GM21737 (cell line): ENCODE measurements at regions not wholly inside any gene's neighbourhood (a gene's known extent, or its start where the extent isn't known, plus 50 kb on each side); places are given as distances from the start of the nearest gene placed in this dataset.
"Not testable (repeated sequence)": the region's sequence is repeated elsewhere in the genome, so short reads cannot be mapped to it uniquely, and the experiment has no call there.

Experiments used
- ATAC-seq: cut with Tn5 transposase; IDR thresholded peaks from one replicate; pipeline ENCODE4 v1.9.1; 2021; ENCODE audit warnings: mild to moderate bottlenecking, moderate library complexity; ENCODE audit not compliant: unreplicated experiment

DNA sequence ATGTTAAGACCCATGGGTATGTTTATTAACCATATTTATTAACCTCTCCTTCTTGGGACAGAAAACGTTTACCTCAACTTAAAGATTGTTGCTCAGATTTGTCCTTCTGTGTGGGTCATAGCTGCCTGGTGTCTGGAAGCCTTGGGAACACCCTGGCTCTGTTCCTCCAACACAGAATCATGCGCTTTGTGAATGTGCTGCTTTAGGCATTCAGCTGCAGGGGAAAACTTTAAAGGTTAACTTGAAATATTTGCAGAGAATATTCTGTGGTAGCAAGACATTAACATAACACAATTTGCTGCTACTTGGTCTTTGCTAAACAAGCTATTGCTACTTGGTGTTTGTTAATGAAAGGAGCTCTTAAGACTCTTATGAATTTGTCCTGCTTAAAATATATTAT lies 50.5 kb upstream of the THOC3 start:
- not testable (repeated sequence) for ATAC-seq

DNA sequence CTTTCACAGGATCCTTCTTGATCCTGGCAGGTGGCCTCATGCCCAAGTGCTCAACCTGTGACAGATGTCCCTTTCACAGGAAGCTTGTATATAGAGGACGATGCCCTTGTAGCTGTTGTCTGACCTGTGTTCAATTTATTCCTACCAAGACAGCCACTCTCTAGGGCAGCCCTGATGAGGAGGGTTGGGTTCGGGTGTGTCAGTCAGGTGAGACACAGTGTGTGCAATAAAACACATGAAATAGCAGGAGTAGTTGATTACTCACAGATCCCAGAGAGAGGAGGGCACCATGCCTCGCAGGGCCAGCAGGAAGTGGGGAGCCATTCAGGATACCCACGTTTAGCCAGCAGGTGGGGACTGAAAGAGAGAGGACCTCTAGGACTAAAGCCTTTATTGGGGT lies 52.7 kb upstream of the THOC3 start:
- ATAC-seq, result not testable (repeated sequence)

DNA sequence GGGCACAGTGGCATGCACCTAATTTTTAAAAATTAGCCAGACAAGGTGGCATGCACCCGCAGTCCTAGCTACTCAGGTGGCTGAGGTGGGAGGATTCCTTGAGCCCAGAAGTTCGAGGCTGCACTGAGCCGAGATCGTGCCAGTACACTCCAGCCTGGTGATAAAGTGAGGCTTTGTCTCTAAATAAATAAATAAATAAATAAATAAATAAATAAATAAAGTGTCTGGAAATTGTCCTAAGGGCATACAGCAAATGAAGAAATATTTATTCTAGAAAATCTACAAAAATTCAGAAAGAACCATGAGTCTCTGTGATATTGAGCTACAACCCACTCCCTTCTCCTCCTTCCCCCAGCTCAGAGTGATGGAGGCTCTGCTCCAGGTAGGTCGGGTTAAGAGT lies 55.4 kb upstream of the THOC3 start:
- ATAC-seq, result not testable (repeated sequence)

DNA sequence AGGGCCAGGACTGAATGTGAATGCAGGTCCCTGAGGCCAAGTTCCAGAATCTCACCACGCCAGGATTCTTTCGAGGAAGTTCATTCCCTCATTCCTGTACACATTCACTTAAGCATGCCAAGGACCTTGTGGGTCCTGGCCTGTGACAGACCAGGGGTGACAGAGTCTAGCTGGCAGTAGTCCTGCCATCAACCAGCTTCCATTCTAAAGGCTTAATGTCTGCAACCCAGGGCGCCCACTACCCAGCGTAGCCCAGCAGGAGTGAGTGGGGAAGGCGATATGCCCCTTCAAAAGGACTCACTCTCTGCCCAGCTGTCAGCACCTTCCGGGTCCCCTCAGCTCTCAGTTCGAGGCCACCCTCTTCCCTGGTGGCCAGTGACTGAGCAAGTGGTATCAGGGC lies 61.3 kb upstream of the THOC3 start:
- not testable (repeated sequence) for ATAC-seq

DNA sequence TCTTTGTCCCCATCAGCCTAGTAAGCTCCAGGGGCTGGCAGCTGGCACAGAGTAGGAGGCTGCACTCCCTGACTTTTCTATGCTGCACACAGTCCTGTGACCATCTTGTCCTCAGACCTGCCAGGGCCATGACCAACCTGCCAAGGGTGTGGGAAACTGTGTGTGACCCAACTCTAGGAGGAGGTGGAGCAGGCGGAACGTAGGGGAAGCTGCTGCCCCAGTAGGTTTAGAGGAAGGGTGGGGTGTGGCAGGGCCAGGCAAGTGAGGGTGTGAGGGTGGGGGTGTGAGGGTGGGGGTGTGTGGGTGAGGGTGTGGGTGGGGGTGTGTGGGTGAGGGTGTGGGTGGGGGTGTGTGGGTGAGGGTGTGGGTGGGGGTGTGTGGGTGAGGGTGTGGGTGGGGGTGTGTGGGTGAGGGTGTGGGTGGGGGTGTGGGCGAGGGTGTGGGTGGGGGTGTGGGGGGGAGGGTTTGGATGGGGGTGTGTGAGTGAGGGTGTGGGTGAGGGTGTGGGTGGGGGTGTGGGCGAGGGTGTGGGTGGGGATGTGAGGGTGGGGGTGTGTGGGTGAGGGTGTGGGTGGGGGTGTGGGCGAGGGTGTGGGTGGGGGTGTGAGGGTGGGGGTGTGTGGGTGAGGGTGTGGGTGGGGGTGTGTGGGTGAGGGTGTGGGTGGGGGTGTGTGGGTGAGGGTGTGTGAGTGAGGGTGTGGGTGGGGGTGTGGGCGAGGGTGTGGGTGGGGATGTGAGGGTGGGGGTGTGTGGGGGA lies 62.4 kb upstream of the THOC3 start:
- ATAC-seq, result not testable (repeated sequence)

DNA sequence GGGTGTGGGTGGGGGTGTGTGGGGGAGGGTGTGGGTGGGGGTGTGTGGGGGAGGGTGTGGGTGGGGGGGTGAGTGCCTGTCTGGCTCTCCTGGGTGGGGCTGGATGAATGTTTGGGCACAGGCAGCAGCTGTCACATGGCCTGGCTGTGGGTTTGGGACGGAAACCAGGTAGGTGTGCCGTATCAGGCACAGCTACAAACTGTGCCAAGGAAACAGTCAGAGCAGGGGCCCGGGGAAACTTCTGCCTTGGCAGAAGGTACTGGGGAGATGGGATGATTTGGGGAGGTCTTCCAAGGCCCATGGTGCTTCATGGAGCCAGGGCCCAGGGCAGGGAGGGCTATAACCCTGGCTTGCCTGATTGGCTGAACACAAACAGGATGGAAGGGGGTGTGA lies 63.0 kb upstream of the THOC3 start:
- ATAC-seq, result not testable (repeated sequence)

DNA sequence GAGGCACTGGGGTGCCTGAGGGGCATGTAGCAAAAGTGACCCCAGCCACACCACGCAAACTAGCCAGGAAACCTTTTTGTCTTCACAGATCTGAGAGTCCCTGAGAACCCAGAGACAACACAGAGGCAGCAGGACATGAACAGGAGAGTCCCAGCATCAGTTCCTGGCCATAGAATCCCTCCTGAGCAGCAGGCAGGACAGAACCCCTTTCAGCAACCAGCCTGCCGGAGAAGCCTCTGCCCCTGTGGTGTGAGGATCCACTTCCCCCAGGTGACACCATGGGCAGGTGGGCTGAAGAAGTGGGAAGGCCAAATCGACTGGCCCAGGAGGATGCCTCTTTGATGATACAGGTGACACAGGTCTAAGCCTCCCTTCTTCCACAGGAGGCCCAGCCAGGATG lies 65.1 kb upstream of the THOC3 start:
- not testable (repeated sequence) for ATAC-seq

DNA sequence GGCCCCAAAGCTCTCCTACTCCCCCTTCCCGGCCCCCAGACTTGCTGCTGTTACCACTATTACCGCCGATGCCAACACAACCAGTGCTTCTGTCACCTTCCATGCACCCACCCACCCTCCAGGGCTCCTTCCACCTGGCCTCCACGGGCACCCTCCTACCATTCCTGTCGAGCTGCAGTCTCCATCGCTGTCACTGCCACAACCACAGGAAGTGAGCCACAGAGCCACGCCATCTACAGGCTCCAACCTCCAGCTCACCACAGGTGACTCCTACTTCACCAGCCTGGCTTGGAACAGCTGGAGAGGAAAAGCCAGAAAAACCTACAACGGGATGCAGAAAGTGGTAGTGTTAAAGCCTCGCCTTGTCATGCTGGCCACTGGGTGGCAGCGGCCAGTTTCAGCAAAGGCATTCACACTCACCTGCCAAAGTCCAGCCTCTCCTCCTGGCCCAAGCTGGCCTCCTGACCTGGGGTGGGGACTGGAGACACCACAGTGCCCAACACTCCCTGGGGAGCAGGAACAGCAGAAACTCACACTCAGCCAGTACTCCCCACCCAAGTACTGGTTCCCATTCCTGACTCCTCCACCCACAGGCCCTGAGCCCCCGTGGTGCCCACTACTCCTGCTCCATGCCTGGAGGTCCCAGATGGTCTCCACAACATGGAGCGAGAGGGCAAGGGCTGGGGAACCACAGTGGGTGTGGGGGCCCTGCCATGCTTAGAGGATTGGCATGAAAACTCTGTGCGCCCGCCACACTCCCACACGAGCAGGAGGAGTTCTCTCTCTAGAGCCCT lies 66.5 kb upstream of the THOC3 start:
- not testable (repeated sequence) for ATAC-seq

DNA sequence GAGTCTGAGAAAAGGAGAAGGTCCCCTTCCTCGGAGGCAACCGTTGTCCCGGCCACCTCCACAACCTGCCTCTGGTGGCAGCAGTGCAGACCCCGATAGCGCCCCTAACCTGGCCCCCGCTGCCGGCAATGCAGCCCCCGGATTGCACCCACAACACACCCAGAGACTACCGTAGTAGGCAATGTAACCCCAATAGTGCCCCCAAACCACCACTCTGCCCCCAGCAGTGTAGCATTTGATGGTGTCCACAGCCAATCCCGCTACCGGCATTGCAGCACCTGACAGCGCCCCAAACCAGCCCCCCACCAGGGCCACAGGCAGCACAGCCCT lies 67.1 kb upstream of the THOC3 start:
- ATAC-seq, result not testable (repeated sequence)

DNA sequence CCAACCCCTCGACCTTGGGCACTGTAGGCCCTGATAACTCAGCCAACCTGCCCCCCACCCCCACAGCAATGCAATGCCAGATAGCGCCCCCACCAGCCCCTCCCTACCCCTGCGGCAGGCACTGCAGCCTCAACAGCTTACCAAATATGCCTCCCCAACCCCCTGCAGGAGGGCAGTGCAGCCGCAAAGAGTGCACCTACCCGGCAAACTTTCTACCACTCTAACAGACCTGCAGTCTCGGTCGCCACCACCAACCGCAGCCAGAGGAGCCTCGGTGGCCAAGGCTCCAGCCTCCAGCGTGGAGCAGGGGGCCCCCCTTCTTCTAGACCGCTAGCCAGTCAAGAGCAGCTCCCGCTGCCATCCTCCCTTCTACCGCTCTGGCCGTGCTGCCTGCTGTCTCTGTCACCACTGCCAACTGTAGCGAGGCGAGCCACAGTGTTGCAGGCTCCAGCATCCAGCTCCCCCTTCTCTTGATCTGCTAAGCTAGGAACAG lies 67.7 kb upstream of the THOC3 start:
- not testable (repeated sequence) for ATAC-seq

DNA sequence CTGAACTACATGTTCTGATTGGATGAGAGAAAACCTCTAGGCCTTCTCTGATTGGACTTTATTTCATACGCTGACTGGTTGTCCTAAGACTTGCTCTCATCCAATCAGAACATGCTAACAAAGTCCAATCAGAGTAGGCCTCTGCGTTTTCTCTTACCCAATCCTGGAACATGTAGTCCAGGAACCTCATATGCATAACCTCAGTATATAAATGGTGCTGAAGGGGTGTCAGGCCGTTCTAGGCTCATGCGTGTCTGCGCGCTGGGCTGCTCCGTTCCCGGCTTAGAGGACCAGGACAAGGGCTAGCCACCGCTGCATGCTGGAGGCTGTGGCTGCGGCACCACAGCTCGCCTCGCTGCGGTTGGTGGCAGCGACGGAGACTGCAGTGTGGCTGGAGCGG lies 68.3 kb upstream of the THOC3 start:
- ATAC-seq, result not testable (repeated sequence)

DNA sequence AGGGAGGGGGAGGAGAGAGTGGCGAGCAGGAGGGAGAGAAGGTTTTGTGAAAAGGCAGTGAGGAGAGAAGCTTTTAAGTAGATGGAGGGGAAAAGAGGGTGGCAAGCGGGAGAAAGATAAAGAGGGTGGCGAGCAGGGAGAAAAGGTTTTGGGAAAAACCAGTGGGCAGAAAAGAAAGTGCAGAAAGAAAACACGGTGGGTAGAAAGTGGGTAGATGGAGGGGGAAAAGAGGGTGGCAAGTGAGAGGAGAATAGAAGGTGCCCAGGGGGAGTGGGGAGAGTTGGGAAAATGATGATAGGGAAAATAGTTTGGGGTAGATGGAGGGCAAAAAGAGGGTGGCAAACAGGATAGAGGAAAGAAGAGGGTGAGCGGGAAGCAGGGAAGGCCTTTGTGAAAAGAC lies 69.1 kb upstream of the THOC3 start:
- not testable (repeated sequence) for ATAC-seq

DNA sequence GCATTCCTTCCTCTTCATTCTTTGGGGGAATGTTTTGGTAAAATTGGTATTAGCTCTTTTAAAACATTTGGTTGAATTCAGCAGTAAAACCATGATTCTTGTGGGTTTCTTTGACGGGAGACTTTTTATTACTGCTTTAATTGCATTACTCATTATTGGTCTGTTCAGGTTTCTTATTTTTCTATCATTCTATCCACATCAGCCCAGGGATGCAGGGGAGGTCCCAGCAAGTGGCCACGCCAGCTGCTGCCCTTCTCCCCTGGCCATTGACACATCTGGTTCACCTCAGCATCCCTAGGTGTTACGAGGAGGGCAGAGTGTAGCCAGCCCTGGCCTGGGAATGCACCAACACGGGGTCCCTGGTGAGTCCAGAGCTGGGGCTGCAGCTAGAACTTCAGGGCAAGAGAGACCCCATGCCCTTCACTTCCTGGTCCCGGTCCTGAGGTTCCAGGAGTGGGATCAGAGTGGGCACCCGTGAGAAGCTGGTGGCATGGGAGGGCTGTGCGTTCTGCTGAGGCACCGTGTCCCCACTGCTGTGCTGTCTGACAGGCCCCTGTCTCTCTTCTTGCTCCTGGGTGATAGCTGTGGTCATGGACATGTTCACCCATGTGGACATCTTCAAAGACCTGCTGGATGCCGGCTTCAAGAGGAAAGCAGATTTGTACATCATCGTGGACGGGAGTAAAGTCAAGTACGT lies 72.1 kb upstream of the THOC3 start:
- not testable (repeated sequence) for ATAC-seq

DNA sequence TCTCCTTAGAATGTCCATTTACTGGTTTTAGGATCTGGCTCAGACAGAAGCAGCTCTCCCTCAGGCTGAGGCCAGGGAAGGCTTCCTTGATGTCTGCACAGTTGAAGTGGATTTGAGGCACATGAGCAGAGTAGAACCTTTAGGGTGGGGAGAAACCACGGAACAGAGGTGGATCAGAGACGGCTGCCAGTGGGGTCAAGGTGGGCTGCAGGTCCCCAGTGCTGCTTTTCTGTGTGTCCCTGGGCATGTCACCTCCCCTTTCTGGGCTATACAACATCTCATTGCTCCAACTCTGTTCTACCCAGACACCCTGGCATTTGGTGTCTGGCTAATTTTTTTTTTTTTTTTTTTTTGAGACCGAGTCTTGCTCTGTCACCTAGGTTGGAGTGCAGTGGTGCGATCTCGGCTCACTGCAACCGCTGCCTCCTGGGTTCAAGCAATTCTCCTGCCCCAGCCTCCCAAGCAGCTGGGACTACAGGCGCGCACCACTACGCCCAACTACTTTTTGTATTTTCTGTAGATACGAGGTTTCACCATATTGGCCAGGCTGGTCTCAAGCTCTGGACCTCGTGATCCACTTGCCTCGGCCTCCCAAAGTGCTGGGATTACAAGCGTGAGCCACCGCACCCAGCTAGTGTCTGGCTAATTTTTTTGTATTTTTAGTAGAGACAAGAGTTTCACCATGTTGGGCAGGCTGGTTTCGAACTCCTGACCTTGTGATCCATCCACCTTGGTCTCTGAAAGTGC lies 73.3 kb upstream of the THOC3 start:
- ATAC-seq, result not testable (repeated sequence)

DNA sequence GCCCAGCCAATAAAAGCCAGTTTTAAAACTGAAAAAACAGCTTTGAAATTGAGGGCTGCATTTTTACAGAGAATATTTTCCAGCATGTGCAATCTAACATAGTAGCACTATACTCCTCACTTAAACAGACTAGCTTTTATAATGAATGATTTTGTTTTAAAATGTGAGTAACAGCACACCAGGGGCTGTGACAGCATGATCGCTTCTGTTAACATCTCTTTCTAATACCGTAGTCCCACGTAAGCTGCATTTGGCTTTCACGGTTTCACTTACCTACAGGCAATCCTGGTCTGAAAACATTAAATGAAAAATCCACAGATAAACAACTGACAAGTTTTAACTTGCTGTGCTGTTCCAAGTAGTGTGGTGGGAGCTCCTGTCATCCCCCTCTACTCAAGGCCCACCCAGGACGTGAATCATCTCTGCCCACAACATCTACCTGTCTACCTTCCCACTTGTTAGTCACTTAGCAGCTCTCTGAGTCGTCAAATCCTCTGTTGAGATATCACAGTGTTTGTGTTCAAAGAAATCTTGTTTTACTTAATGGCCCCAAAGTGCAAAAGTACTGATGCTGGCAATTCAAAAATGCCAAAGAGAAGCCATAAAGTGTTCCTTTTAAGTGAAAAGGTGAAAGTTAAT lies 74.0 kb upstream of the THOC3 start:
- not testable (repeated sequence) for ATAC-seq

DNA sequence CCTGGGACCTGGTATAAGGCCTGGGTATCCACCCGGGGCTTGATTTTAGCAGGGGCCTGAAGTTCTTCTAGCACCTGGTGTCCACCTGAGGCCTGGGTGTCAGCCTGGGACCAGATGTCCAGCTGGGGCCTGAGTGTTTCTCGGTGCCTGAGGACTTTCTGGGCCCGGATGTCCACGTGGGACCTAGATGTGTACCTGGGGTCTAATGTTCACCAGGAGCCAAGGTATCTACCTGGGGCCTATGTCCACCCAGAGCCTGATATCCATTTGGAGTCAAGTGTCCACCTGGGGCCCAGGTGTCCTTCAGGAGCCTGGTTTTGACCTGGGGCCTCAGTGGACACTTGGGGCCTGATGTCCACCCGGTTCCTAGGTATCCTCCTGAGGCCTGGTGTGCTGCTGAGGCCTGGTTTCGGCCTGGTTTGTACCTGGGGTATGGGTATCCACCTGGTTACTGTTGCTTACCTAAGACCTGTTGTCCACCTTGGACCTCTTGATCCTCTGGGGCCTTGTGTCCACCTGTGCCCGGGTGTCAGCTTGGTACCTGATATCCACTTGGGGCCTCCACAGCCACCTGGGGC lies 75.2 kb upstream of the THOC3 start:
- ATAC-seq, result not testable (repeated sequence)

DNA sequence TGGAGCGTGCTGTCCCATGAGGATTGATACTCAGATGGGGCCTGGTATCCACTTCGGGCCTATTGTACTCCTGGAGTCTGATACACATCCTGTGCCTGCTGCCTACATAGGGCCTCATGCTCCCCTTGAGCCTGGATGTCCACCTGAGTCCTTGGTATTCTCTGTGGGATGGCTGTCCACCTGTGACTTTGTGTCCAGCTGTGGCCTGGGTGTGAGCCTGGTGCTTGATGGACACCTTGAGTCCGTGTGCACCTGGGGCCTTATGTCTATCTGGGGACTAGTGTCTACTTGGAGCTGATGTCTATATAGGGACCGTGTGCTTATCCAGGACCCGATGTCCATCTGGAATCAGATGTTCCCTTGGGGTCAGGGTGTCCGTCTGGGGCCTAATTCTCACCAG lies 75.9 kb upstream of the THOC3 start:
- ATAC-seq, result not testable (repeated sequence)

DNA sequence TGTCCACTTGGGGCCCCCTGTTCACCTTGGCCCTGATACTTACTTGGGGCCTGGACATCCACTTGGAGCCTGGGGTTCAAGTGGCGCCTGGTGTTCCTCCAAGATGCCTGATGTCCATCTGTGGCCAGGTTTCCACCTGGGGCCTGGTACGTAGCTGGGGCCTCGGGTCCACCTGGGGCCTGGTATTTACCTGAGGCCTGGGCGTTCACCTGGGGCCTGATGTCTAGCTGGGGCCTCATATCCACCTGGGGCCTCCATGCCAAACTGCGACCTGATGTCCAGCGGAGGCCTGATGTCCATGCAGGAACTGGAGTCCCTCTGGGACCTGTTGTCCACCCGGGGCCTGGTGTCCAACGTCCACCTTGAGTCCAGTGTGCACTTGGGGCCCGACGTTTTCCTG lies 76.3 kb upstream of the THOC3 start:
- ATAC-seq, result not testable (repeated sequence)

DNA sequence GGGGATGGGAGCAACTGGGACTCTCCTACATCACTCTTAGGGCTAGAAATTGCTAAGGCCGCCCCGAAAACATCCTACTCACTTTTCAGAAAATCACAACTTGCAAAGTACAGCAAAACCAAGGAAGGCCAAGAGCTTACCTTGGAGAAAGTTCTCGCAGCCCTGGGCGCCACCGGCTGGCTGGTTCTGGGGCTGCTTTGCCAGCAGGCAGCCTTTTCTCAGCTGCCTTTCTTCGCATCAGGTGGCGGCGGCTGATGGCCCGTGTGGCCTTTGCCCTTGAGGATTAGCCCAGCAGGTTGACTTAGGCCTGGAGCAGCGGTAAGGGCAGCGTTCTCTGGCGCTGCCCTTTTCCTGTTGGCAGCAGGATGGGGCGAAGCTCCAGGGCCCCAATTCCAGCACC lies 77.3 kb upstream of the THOC3 start:
- not testable (repeated sequence) for ATAC-seq

DNA sequence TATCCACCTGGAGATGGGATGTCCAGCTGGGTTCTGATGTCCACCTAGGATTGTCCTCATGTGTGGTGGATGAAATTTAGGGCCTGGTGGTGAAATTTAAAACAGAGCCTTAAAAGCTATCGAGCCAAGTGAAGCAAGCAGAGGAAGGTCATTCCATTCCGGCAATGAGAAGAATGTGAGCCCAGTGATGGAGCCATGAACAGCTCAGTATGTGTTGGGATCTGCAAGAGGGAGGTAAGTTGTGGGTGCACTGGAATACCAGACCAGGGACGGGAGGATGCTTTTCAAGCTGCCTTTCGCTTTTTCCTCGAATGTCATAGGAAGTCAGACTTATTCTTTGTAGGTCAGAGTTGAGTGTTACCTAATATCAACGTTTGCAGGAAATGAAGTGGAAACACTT lies 80.6 kb upstream of the THOC3 start:
- not testable (repeated sequence) for ATAC-seq
